Suprapubic skin (tissue), 4 donors: ENCODE measurements at regions not wholly inside any gene's neighbourhood (a gene's known extent, or its start where the extent isn't known, plus 50 kb on each side); places are given as distances from the start of the nearest gene placed in this dataset.

Source experiments
- DNase-seq, 2 donors: peaks; one replicate each; pipeline ENCODE4 v3.0.0-alpha.2; 2019; ENCODE audit warnings: low spot score in 2 of 2
- H3K27ac ChIP-seq: fragments of 200-600 bp; sonication (generic); one replicate; pipeline ENCODE4 v1.5.1; 2019
- H3K27me3 ChIP-seq: fragments of 200-600 bp; sonication (generic); one replicate; pipeline ENCODE4 v1.5.1; 2019
- H3K36me3 ChIP-seq: fragments of 200-600 bp; sonication (generic); one replicate; pipeline ENCODE4 v1.5.1; 2019
- H3K4me1 ChIP-seq: fragments of 200-600 bp; sonication (generic); one replicate; pipeline ENCODE4 v1.5.1; 2019
- H3K4me3 ChIP-seq: fragments of 200-600 bp; sonication (generic); one replicate; pipeline ENCODE4 v1.5.1; 2019; ENCODE audit warnings: mild to moderate bottlenecking
- H3K9me3 ChIP-seq: fragments of 200-600 bp; sonication (generic); one replicate; pipeline ENCODE4 v1.5.1; 2019
- EP300 ChIP-seq: sonication (generic); formaldehyde crosslinking; IDR thresholded peaks from one replicate; pipeline ENCODE4 v1.6.1; 2017; ENCODE audit warnings: antibody characterized with exemption
- POLR2A ChIP-seq, 2 donors: fragments of 450-650 bp; IDR thresholded peaks; one replicate each; pipeline ENCODE4 v1.6.1; 2017; ENCODE audit warnings: antibody characterized with exemption in 2 of 2, mild to moderate bottlenecking in 2 of 2, moderate library complexity in 2 of 2
- POLR2AphosphoS5 ChIP-seq, 3 donors: sonication (generic); formaldehyde crosslinking; IDR thresholded peaks; one replicate each; pipeline ENCODE4 v1.6.1; 2017; ENCODE audit warnings: antibody characterized with exemption in 3 of 3
- WGBS: methylation state at CpG from one replicate; pipeline ENCODE4 v1.1.5; 2018; 5-methylcytosine and 5-hydroxymethylcytosine counted together
- TF ChIP-seq, protein P1 (sequence below), 2 donors: fragments of 200-600 bp in 1 of 2; fragments of 450-650 bp in 1 of 2; sonication (generic) in 1 of 2; IDR thresholded peaks; one replicate each; pipeline ENCODE4 v1.5.1; 2016 to 2019; ENCODE audit warnings: antibody characterized with exemption in 2 of 2, mild to moderate bottlenecking in 1 of 2, moderate library complexity in 1 of 2

DNA sequence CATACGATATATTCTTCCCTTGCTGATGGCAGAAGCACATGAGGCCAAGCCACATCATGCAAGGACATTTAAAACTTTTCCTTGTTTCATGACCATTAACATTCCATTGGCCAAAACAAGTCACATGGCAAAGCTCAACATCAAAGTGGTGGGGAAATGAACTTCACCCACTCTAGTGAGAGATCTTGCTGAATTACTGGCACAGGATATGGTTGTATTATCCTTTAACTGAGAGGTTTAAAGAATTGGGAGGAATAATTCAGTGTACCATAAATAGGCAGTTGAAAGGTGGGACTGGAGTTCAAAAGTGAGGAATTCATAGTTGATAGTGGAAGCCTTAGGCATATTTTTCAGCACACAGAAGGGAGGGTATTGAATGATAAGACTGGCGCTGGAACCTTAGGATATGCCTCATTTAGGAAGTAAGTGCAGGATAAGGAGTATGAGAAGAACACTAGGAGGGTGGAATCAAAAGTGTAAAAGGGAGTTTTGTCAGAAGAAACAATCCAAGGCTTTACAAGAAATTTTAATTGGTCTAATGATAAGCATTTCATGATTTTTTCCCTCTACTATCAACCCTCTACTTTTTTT is 398.8 kb downstream of the C12orf75 start:
- no peak overlapping the region for H3K4me3 ChIP-seq
- peaks cover 4% of the 10 kb centered on the region for H3K4me1 ChIP-seq
- H3K36me3 ChIP-seq, result no peaks in the 10 kb centered on the region
- WGBS, result 76% methylated on average over 2 of the region's 2 CpGs
- H3K27me3 ChIP-seq, result no peaks in the 10 kb centered on the region
- TF ChIP-seq, protein P1, sequence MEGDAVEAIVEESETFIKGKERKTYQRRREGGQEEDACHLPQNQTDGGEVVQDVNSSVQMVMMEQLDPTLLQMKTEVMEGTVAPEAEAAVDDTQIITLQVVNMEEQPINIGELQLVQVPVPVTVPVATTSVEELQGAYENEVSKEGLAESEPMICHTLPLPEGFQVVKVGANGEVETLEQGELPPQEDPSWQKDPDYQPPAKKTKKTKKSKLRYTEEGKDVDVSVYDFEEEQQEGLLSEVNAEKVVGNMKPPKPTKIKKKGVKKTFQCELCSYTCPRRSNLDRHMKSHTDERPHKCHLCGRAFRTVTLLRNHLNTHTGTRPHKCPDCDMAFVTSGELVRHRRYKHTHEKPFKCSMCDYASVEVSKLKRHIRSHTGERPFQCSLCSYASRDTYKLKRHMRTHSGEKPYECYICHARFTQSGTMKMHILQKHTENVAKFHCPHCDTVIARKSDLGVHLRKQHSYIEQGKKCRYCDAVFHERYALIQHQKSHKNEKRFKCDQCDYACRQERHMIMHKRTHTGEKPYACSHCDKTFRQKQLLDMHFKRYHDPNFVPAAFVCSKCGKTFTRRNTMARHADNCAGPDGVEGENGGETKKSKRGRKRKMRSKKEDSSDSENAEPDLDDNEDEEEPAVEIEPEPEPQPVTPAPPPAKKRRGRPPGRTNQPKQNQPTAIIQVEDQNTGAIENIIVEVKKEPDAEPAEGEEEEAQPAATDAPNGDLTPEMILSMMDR (IDR thresholded peaks at IDR 0.05), result no peak
- TF ChIP-seq EP300, result no peak
- no peak for TF ChIP-seq POLR2A (IDR thresholded peaks at IDR 0.05)
- H3K27ac ChIP-seq, result no peak overlapping the region
- no peaks in the 10 kb centered on the region for H3K9me3 ChIP-seq
- no peak for DNase-seq

DNA sequence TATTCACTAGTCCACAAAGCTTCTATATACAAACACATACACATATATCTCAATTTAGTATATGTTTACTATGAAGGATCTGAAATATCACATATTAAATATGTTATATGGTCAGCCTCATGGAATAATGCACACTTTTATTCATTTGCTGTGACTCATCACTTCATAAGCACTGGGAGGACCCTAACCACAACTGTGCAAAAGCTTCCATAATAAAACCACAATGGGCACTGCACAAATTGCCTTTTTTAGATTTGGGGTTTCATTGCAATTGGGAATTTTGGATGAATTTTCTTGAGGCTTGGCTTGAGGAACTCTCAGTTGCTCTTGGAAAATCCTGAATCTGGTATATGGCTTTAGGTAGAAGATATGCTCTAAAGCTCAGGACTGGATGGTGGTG is 399.4 kb downstream of the C12orf75 start:
- no peaks in the 10 kb centered on the region for H3K9me3 ChIP-seq
- H3K4me3 ChIP-seq, result no peak overlapping the region
- H3K27me3 ChIP-seq, result no peaks in the 10 kb centered on the region
- H3K27ac ChIP-seq, result no peak overlapping the region
- no peaks in the 10 kb centered on the region for H3K36me3 ChIP-seq
- DNase-seq, result no peak
- TF ChIP-seq POLR2A (IDR thresholded peaks at IDR 0.05) (no peak), EP300 (no peak), POLR2AphosphoS5 (IDR thresholded peaks at IDR 0.05) (no peak)
- TF ChIP-seq, protein P1 (IDR thresholded peaks at IDR 0.05), result no peak
- H3K4me1 ChIP-seq, result peaks cover 3% of the 10 kb centered on the region

DNA sequence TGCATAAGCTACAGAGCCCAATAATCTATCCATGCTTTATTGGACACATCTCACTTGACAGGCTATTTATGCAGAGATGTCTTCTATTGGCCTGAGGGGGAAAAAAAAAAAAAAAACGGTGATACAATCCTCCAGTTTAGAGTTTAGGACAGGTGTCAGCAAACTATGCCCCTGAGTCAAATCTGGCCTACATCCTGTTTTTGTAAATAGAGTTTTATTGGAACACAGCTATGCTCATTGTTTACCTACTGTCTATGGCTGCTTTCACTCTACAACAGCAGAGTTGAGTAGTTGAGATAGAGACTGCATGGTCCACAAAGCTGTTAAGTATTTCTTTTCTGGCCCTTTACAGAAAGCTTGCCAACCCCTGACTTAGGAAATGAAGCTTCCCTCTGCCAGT is 403.1 kb downstream of the C12orf75 start:
- WGBS, result 30% methylated on average over 1 of the region's 1 CpG
- no peaks in the 10 kb centered on the region for H3K27me3 ChIP-seq

DNA sequence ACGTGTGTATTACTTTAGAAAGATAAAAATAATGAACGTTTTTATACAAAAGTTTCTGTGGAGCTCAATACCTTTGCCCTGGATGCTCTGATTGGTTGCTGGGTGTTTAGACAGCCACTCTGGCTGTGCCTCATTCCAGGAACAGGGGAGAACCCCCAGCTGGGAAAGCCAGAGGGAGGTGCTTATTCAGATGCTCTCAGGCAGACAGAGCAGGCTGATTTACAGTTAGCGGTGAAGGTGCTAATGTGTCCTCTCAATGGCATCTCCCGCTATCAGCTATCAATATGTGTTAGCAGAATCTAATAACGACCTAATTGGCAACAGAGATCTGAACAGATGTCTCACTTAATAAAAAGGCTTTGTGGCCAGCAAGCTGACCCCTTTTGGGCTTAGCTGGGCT is 402.3 kb downstream of the NUAK1 start:
- Histone ChIP-seq H3K36me3 (no peaks in the 10 kb centered on the region), H3K9me3 (no peaks in the 10 kb centered on the region), H3K27ac (no peak overlapping the region), H3K4me1 (peaks cover 14% of the 10 kb centered on the region), H3K4me3 (no peak overlapping the region), H3K27me3 (no peaks in the 10 kb centered on the region)
- TF ChIP-seq POLR2AphosphoS5 (IDR thresholded peaks at IDR 0.05), result no peak
- no peak for TF ChIP-seq POLR2A (IDR thresholded peaks at IDR 0.05)
- TF ChIP-seq, protein P1 (IDR thresholded peaks at IDR 0.05), result no peak
- TF ChIP-seq EP300, result no peak
- no peak for DNase-seq
- WGBS, result 77% methylated on average over 5 of the region's 5 CpGs

More for the DNA sequence above, 403.1 kb downstream of the C12orf75 start:
- H3K4me1 ChIP-seq, result peaks cover 2% of the 10 kb centered on the region
- no peaks in the 10 kb centered on the region for H3K36me3 ChIP-seq
- DNase-seq, result no peak
- H3K9me3 ChIP-seq, result no peaks in the 10 kb centered on the region
- TF ChIP-seq, protein P1 (IDR thresholded peaks at IDR 0.05), result no peak
- no peak for TF ChIP-seq POLR2AphosphoS5 (IDR thresholded peaks at IDR 0.05)
- TF ChIP-seq EP300, result no peak
- TF ChIP-seq POLR2A (IDR thresholded peaks at IDR 0.05), result no peak
- H3K4me3 ChIP-seq, result no peak overlapping the region
- no peak overlapping the region for H3K27ac ChIP-seq

GRCh38 chr12:105738051-105738450 is 400.7 kb downstream of the NUAK1 start:
- no peaks in the 10 kb centered on the region for H3K36me3 ChIP-seq
- peaks cover 26% of the 10 kb centered on the region for H3K4me1 ChIP-seq
- no peaks in the 10 kb centered on the region for H3K27me3 ChIP-seq
- no peak for TF ChIP-seq POLR2A (IDR thresholded peaks at IDR 0.05)
- TF ChIP-seq EP300, result no peak
- TF ChIP-seq, protein P1 (IDR thresholded peaks at IDR 0.05), result no peak
- no peak for TF ChIP-seq POLR2AphosphoS5 (IDR thresholded peaks at IDR 0.05)
- no peak overlapping the region for H3K4me3 ChIP-seq
- 78% methylated on average over 9 of the region's 9 CpGs for WGBS
- DNase-seq, result no peak
- H3K27ac ChIP-seq, result no peak overlapping the region
- H3K9me3 ChIP-seq, result no peaks in the 10 kb centered on the region
